GM18907 (cell line): ENCODE measurements at regions not wholly inside any gene's neighbourhood (a gene's known extent, or its start where the extent isn't known, plus 50 kb on each side); places are given as distances from the start of the nearest gene placed in this dataset.
"Not testable (repeated sequence)": the region's sequence is repeated elsewhere in the genome, so short reads cannot be mapped to it uniquely, and the experiment has no call there.

Experiments used
- ATAC-seq: cut with Tn5 transposase; IDR thresholded peaks from one replicate; pipeline ENCODE4 v1.9.1; 2021; ENCODE audit warnings: mild to moderate bottlenecking, moderate library complexity; ENCODE audit not compliant: unreplicated experiment

GRCh38 chr11:91536366-91536765, 688.3 kb upstream of the FAT3 start:
- no peak for ATAC-seq

- no peak for ATAC-seq
Observed at GRCh38 chr11:91528965-91529364, 695.7 kb upstream of the FAT3 start.

- no peak for ATAC-seq
Observed at GRCh38 chr11:91527380-91528030, 697.1 kb upstream of the FAT3 start.

- ATAC-seq = no peak
Observed at GRCh38 chr11:91513734-91514133, 710.9 kb upstream of the FAT3 start.

- ATAC-seq = no peak
Observed at GRCh38 chr11:91497847-91498246, 726.8 kb upstream of the FAT3 start.

- no peak for ATAC-seq
Observed at GRCh38 chr11:91495837-91496236, 728.8 kb upstream of the FAT3 start.

- ATAC-seq = no peak
Observed at GRCh38 chr11:91489989-91490388, 734.6 kb upstream of the FAT3 start.

- not testable (repeated sequence) for ATAC-seq
Observed at GRCh38 chr11:91483956-91484355, 740.7 kb upstream of the FAT3 start.

GRCh38 chr11:91481875-91482274, 742.7 kb upstream of the FAT3 start:
- ATAC-seq = not testable (repeated sequence)

GRCh38 chr11:91470656-91471055, 754.0 kb upstream of the FAT3 start:
- no peak for ATAC-seq

GRCh38 chr11:91459840-91460239, 764.8 kb upstream of the FAT3 start:
- ATAC-seq = no peak

GRCh38 chr11:91446267-91446666, 778.4 kb upstream of the FAT3 start:
- no peak for ATAC-seq

GRCh38 chr11:91435694-91436395, 788.8 kb upstream of the FAT3 start:
- ATAC-seq = no peak

- no peak for ATAC-seq
Observed at GRCh38 chr11:91433284-91434010, 791.2 kb upstream of the FAT3 start.

GRCh38 chr11:91421641-91422040, 803.0 kb upstream of the FAT3 start:
- ATAC-seq = no peak

- no peak for ATAC-seq
Observed at GRCh38 chr11:91407842-91408241, 816.8 kb upstream of the FAT3 start.

GRCh38 chr11:91406009-91406408, 818.6 kb upstream of the FAT3 start:
- no peak for ATAC-seq

GRCh38 chr11:91404344-91404743, 820.3 kb upstream of the FAT3 start:
- ATAC-seq = no peak

- no peak for ATAC-seq
Observed at GRCh38 chr11:91397134-91397468, 827.5 kb upstream of the FAT3 start.

GRCh38 chr11:91396236-91397133, 828.1 kb upstream of the FAT3 start:
- ATAC-seq = no peak
